Pulmonary artery endothelial cell (primary cell): ENCODE measurements at regions not wholly inside any gene's neighbourhood (a gene's known extent, or its start where the extent isn't known, plus 50 kb on each side); places are given as distances from the start of the nearest gene placed in this dataset.
"Not testable (repeated sequence)": the region's sequence is repeated elsewhere in the genome, so short reads cannot be mapped to it uniquely, and the experiment has no call there.

Experiments
- DNase-seq: peaks from one replicate; pipeline ENCODE4 v3.0.0-alpha.2; 2011; ENCODE audit warnings: low read depth, low spot score

DNA sequence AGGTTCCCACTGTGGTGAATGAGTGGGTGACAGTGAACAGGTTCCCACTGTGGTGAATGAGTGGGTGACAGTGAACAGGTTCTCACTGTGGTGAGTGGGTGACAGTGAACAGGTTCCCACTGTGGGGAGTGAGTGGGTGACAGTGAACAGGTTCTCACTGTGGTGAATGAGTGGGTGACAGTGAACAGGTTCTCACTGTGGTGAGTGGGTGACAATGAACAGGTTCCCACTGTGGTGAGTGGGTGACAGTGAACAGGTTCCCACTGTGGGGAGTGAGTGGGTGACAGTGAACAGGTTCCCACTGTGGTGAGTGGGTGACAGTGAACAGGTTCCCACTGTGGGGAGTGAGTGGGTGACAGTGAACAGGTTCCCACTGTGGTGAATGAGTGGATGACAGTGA, 637.6 kb downstream of the UQCRFS1 start:
- DNase-seq = not testable (repeated sequence)

DNA sequence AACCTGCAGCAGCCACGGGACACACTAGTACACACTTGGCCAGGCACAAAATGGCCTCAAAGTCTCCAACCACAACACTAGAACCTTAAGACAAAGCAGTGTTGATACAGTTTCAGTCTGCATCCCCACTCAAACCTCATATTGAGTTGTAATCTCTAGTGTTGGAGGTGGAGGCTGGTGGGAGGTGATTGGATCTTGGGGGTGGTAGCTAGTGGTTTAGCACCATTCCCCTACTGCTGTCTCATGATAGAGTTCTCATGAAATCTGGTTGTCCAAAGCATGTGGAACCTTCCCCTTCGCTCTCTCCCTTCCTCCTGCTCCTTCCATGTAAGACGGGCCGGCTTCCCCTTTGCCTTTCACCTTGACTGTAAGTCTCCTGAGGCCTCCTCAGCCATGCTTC, 638.7 kb downstream of the UQCRFS1 start:
- DNase-seq = no peak

DNA sequence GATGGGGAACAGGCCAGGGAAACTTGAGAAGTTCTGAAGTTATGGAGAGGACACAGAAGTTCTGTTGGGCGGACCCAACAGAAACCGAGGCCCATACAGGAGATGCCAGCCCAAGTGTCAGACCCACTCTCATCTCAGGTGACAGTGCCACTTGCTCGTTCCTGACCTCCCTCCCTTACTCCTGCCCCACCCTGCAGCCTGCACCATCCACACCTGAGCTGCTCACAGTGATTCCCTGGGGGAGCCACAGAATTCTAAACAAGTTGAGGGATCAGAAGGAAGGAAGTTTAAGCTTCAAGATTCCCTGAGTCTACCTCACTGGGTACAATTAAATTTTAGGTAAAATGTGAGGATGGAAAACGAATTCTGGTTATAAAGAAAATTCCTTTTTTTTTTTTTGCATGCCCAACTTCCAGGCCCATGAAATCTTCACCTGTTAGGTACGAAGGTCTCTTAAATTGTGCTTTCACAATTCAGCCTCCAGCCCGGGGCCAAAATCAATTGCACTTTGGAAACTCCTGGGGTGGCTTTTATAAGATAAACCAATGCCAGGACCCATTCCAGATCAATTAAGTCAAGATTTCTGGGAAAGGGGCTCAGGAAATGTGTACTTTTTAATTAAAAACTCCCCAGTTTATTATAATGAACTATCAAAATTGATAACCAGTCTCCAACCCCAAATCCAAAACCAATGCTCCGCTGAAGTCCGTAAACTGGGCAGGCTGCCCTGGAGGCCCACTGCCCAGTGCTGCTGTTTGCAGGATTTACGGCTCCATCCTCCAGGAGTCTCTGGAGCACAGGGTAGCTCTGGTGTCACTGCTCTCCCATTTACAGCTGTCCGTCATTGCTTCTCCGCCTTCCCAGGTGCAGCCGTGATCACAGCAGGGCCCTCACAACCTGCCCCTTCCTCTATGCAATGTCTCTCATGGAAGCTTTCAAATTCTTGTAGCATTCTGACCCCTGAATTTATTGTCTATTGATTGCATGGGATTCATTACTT, 643.5 kb downstream of the UQCRFS1 start:
- DNase-seq = no peak

DNA sequence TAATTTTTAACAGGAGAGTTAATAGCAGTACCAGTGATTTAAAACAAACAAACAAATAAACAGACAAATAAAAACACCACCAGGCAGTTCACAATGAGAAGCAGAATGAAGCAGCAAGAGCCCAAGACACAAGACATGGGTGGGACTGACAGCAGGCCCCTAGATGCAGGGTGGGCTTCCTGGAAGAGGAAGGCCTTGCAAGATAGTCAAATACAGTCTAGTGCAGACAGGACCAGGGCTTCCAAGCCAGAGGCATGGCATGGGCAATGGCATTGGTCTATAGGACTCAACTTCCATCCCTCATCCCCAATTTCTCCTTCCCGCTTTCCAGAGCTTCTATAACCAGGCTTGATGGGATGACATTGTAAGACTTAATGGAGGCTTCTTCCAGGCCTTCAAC, 645.1 kb downstream of the UQCRFS1 start:
- DNase-seq = no peak

DNA sequence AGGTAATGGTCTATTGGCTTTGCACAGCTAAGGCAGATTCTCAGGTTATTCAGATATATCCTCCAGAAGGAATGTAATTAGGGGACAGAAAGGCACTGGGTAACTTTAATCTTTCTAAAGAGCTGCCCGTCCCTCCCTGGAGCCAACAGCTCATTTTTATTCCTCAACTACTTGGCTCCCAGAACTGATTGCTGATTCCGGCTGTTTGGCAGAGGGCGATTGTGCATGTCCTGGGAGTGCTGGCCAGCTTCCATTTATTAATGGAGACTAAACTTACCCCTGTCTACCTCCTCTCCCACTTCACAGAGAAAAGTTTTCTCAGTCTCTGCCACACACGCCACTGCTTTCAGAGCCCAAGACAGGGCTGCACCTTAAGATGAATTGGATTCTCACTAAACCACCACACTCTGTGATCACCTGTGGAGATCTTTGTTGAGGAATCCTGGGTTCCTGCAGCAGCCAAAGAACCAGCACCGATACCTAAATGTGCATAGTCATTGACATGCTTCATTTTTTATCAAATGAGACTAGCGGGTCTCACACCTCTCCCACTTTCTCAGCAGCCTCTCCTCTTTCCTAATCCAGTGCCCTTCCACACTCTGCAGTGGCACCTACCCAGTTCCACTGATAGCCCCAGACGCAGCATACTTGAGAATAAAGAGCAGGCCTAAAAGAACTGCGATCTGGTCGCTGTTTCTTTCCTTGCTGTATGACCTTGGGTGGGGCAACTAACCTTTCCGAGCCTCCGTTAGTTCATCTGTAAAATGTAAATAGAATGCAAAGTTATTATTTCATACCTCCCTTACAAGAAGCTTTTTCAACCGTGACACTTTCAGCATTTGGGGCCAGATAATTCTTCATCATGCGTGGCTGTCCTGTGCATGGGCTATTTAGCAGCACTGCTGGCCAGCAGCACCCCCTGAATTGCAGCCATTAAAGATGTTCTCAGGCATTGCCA, 648.7 kb downstream of the UQCRFS1 start:
- no peak for DNase-seq

DNA sequence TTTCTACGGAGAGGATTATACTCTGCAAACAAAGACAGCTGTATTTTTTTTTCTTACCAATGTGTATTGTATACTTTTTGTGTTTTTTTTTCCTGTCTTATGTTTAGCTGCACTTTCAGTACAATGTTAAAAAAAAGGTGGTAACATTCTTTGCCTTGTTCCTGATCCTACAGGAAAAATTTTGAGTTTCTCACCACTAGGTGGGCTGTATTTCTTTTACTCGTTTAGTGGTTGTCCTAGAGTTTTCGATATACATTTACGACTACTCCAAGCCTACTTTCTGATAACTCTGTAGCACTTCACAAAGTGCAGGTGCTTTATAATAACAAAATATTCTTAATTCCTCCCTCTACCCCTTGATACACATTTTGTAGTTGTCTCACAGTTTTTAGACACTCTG, 652.2 kb downstream of the UQCRFS1 start:
- no peak for DNase-seq

DNA sequence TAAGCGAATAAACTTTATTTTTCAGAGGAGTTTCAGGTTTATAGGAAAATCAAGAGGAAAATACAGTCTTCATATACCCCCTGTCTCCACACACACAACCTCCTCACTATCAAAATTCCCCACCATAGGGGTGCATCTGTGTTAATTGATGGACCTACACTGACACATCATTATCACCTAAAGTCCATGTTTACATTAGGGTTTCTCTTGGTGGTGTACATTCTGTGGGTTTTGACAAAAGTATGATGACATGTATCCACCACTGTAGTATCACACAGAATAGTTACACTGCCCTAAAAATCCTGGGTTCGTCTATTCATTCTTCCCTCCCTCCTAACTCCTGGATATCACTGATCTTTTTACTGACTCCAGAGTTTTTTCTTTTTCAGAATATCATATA, 654.2 kb downstream of the UQCRFS1 start:
- DNase-seq = no peak

DNA sequence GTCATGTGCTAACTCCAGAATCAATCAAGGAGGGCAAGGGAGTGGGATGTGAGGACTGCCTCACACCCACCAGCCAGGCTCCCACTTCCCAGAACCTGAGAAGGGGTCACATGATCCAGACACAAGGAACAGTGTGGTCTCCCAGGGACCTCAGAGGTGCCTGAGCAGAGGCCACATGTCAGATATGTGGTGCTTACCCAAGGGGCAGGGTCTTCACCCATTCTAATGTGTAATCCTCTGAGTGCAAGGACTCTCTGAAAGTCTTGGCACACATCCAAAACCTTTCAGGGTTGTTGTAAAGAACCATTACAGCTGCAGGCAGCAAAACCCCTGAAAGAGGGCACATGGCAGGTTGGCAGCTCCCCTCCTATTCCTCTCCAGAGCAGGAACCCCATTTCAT, 656.6 kb downstream of the UQCRFS1 start:
- DNase-seq = no peak

DNA sequence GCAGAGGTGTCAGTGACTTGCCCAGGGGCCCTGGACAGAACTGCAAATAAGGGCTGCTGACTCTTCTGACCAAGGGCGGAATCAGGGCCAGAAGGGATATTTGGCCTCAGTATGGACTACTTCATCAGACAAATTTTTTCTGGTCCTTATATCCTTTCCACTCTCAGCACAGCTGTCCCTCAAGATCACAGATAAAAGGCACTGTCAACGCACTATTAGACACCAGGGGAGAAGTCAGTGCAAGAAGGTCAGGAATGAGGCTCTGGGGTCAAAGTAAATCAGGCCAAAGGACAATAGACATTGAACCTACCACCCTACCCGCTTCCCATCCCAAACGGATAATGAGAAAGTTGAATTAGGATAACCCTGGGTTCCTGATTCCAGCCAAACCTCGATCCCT, 657.6 kb downstream of the UQCRFS1 start:
- DNase-seq = no peak

DNA sequence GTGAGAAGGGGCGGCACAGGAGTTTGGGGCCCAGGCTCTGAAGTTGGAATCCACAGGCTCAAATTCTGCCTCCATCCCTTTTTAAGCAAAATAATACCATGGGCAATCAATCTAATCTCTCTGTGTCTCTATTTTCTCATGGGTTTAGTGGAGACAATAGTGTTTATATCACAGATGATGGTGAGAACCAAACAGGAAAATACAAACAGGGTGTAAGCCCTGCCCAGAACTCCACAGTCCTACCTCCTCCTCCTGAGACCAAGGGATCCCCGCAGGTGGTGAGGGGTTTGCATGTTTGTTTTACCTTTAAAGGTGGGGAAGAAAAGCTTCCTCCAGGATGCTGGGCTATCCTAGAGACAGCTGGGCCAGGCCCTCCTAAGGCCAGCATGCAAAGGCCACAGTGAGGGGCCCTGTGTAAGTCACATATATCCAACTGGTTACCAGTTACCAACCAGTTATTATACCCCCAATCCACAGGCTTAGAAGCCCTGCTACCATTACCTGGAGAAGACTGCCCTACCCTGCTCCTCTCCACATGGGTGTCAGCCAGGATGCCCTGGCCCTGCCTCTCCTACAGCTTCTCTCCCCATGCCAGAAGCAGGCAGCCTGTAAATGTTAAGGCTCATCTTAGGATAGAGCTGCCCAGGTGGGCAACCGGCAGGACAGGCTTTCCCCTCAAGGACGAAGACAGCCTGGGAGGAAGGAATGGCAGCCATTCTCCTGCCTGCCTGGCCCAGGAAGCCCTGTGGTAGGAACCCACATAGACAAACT, 658.4 kb downstream of the UQCRFS1 start:
- DNase-seq = no peak

DNA sequence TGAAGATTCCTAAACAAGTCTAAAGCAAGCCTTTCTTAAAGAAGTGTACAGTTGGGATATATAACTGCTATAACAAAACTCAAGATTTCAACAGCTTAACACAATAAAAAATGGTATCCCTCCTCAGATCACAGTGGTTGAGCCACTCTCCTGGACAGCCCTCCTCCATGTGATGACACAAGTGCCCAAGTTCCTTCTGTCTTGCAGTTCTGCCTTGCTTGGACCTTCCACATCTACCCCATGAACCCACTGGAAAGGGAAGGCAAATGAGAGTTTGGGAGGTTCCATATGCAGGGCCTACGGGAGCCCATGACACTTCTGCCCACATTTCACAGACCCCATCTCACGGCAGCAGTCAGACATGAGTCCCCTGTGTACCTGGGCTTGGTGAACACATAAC, 659.2 kb downstream of the UQCRFS1 start:
- no peak for DNase-seq

DNA sequence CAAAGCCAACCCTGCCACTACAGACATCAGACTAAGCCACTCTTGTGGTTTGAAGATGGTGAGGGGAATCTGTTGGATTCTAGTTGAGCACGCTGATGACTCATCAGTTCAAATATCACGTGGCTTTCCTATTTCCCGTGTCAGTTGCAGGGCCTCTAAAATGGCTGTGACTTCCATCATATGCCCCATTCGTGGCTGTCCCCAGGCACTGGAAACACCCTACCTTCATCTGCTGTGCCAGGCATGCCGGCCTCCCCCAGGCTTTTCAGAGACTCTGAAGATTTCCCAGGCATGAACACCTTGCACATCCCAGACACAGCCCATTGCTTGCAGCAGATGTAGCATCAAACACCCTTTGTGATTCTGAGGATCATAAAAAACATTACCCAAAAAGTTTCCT, 659.9 kb downstream of the UQCRFS1 start:
- DNase-seq = no peak

DNA sequence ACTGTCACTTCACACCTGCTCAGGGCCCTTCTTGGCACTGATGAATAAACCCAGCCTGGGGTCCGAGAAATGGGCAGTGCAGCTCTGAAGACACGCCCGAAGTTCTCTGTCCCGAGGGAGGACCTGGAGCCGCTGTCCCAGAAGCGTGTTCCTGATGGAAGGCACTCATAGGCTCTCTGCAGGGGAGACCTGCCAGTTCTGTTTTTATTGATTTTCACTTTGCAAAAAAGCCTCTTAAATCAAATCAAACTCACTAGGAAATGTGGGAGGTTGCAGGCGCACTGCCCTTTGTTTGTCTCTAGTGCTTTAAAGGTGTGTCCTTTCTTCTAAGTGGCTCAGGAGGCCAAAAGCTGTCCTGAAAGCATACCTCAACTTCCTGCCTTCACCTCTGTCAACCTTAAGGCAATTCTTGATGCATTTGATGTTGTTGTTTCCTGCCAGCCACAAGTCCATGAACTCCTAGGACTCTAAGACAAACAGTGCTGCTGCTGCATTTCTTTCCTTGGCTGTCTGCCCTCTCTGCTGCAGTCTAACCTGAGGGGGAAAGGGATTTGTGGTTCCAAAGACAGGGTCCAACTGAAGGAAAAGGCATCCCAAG, 663.2 kb downstream of the UQCRFS1 start:
- DNase-seq = no peak

DNA sequence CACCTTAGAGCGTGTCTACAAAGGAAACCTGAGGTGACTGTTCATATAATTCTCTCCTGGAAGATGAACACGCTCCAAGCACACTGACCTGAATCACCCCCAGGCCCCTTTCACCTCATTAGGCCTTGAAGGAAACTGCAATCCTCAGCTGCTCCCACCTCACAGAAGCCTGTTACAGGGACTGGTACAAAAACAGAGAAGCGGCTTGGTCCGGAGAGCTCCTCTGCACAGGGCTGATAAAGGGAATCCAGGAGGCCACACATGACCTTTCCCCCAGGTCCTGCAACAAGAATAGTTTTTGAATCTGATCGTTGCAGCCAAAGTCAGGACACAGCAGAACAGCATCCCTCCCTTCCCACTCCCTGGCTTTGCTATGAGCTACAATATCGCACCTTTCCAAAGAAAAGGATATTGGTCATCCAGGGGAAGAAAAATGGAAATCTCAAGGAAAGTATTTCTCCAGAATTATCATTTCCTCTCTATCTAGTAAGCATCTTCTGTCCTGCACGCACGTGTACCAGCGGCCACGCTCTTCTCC, 666.7 kb downstream of the UQCRFS1 start:
- DNase-seq = no peak

DNA sequence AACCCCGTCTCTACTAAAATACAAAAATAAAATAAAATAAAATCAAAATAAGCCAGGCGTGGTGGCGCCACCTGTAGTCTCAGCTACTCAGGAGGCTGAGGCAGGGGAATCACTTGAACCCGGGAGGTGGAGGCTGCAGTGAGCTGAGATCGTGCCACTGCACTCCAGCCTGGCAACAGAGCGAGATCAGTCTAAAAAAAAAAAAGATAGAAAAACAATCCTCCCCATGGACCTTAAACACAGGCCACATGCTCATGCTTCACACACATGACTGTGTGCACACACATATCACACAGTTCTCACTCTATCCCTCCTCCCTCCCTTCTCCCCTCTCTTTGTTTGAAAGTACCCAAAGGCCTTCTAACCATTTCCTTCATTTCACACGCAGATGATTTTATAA, 667.6 kb downstream of the UQCRFS1 start:
- not testable (repeated sequence) for DNase-seq

DNA sequence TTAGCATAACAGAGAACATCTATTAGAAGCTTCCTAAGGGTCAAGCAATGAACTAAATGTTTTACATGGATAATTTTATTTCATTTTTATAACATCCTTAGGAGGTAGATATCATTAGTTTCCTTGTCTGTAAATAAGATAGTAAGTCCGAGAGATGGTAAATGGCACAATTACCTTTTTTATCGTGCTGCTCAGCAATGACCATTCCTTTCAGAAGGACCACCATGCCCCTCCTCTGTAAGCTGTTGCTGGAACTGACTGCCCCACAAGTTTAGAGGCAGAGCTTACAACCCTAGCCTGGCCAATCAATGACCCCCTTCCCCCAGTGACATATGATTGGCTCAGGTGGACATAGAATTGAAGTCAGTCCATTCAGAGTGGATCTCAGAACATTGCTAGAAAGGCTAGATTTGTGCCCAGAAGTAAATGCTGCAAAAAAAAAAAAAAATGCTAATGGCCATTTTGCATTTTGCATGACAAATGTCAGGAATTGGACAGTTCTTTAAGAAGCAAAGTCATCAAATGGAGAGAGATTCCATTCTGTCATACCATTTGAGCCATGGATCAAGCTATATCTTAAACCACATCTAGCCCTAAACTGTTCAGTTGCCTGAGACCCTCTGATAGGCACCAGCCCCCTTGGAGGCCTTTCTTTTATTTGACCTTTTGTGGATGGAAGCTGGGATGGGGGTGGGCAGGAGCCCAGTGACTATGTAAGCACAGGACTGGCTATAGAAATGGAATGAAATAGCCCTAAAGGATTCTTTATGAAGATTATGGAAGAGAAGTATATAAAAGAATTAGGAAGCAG, 668.3 kb downstream of the UQCRFS1 start:
- DNase-seq = no peak

DNA sequence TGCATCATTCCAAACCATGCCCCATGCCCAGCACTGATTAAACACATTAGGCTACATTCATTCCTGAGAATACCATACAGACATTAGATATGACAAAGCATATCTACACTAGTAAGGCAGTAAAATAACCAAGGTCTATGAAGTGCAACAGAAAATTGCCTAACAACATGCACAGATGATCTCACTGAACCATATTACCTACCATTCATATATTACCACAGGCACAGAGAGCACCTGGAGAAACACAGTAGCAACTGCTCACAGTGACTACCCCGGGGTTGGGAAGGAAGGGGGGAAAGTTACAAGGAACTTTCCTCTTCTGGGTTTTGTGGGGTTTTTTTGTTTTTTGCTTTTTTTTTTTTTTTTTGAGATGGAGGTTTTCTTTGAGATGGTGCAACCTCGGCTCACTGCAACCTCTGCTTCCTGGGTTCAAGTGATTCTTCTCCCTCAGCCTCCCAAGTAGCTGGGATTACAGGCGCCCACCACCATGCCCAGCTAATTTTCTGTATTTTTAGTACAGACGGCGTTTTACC, 669.6 kb downstream of the UQCRFS1 start:
- no peak for DNase-seq

DNA sequence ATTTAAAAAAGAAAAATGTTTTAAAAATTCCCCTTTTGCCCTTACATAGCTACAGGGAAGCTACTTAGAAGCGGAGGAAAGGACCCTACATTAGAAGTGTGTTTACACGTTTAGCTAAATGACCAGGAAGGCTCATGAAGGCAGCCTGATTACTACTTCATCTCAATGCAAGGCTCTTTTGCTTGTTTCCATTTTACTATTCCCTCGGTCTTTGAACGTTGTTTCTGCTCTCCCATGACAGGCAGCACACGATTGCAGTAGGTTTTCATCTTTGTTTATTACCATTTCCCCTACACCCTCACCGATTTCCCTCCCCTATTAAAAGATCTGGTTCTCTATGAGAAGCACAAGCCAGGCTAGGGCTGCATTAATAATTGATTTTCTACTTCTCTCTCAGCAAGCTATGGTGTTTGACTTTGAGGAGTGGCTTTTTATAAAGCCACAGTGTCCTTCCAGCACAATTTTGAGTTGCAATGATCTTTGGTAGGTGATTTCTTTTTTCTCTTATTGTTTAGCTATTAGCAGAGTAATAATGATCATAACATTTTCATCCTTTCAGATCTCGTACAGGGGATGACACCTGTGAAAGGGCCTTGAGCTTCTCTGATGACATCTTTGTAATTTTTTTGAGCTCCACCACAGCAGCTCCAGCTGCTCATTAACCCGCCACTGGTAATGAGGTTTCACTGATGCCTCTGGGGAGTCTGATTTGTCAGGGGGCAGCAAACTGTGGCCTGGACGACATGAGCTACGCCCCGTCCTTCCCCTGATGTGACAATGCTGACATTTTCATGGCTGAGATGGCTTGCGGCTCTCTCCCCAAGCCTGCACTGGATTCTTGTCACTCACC, 670.3 kb downstream of the UQCRFS1 start:
- no peak for DNase-seq
